HG03571 (cell line): ENCODE measurements at regions not wholly inside any gene's neighbourhood (a gene's known extent, or its start where the extent isn't known, plus 50 kb on each side); places are given as distances from the start of the nearest gene placed in this dataset.

ENCODE experiments used
- ATAC-seq: cut with Tn5 transposase; IDR thresholded peaks from one replicate; pipeline ENCODE4 v1.9.1; 2021; ENCODE audit not compliant: unreplicated experiment

- no peak for ATAC-seq
These were observed 50.9 kb upstream of the RAP1GDS1 start for GRCh38 chr4:98210281-98210680.

GRCh38 chr4:98209111-98209510 is 52.1 kb upstream of the RAP1GDS1 start:
- no peak for ATAC-seq

GRCh38 chr4:98204236-98204553 is 57.0 kb upstream of the RAP1GDS1 start:
- ATAC-seq, result peak; percentile 54

GRCh38 chr4:98203332-98204235 is 57.6 kb upstream of the RAP1GDS1 start:
- ATAC-seq, result peak; percentile 63

- no peak for ATAC-seq
These were observed 58.3 kb upstream of the RAP1GDS1 start for GRCh38 chr4:98202907-98203306.

GRCh38 chr4:98199247-98199646 is 56.0 kb upstream of the STPG2 start:
- no peak for ATAC-seq

- ATAC-seq, result no peak
These were observed 51.7 kb upstream of the STPG2 start for GRCh38 chr4:98195005-98195404.

- no peak for ATAC-seq
These were observed 50.3 kb upstream of the STPG2 start for GRCh38 chr4:98193459-98194105.
